SH-SY5Y (cell line): ENCODE measurements at regions not wholly inside any gene's neighbourhood (a gene's known extent, or its start where the extent isn't known, plus 50 kb on each side); places are given as distances from the start of the nearest gene placed in this dataset.

ENCODE experiments used
- GATA2 ChIP-seq: IDR thresholded peaks from 2 replicates; pipeline ENCODE4 v1.6.1; 2011; ENCODE audit warnings: mild to moderate bottlenecking, low read depth, low read length
- GATA3 ChIP-seq: IDR thresholded peaks from 2 replicates; pipeline ENCODE4 v1.6.1; 2011; ENCODE audit warnings: low read depth, mild to moderate bottlenecking, low read length, moderate library complexity

DNA sequence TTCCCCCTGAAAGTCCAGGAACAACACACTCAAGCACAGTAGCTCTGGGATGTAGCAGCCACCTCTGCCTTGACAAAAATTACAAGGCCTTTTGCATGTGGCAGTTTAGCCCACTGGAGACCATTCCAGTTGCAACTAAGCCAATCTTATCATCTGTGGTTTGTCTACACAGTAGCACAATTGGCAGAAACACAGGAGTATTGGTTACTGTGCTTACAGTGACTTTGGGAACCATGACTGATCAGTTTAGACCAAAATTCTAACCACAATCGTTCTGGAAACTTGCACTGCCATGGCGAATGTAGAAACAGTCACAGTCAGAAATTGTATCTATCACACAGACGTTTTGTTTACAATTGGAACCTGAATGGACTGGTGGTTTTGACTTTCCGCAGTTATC, 403.7 kb upstream of the MEIS1 start:
- no peak for TF ChIP-seq GATA3
- no peak for TF ChIP-seq GATA2

GRCh38 chr2:66030553-66030952, 404.4 kb upstream of the MEIS1 start:
- TF ChIP-seq GATA2 (no peak), GATA3 (no peak)

DNA sequence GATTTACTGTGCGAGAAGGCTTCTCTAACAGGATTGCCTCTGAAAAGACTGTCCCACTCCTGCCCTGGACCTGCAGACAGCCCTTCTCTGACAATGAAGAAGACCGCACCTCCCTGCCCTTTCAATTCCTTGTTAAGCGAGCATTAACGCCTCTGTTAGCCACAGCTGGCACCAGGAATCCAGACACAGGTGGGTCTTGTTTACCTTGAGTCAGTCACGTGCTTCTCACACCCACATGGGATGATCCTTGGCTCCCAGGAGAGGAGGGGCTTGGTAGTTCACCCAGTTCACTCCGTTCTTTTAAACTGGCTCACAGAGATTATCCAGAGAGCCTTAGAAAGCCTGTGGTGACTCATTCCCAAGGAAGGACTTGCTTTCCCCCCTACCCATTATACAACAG, 410.5 kb upstream of the MEIS1 start:
- no peak for TF ChIP-seq GATA3
- no peak for TF ChIP-seq GATA2

DNA sequence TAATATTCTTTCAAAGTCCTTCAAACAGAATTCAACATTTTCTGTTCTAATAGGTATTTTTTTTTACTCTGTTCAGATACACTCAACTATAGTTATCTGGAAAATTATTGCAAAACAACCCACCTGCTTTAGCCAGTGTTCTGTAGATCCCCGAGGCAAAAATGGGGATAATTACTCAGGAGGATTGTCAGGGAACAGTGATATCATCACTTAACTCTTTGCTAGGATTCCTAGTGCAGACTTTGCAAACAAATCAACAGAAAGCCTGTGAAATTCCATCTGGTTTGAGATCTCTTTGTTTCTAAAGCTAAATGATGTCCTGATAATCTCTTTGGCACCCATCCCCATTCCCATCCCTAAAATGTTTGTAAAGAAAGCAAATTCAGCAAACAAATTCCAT, 413.6 kb upstream of the MEIS1 start:
- TF ChIP-seq GATA2: peak; percentile 88
- peak; percentile 87 for TF ChIP-seq GATA3

- TF ChIP-seq GATA2 (no peak), GATA3 (no peak)
These were observed 417.2 kb upstream of the MEIS1 start for GRCh38 chr2:66017763-66018162.

DNA sequence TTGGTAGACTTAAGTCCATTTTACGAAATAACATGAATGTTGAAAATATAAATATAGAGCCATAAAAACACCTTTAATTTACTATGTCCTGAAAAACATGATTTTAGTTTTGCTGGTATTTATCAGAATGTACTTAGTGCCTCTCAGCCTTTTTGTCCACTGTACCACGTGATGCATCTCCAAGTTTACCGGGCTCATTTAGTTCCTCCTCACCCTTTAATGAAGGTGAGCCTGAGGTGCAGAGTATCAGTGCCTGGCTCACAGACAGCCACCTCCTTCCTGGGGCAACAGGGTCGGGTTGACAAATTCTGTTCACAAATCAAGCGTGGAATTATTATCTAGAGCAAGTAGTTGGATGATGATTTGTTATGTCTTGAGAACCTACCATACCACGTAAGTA, 420.5 kb upstream of the MEIS1 start:
- TF ChIP-seq GATA3: no peak
- TF ChIP-seq GATA2: no peak

DNA sequence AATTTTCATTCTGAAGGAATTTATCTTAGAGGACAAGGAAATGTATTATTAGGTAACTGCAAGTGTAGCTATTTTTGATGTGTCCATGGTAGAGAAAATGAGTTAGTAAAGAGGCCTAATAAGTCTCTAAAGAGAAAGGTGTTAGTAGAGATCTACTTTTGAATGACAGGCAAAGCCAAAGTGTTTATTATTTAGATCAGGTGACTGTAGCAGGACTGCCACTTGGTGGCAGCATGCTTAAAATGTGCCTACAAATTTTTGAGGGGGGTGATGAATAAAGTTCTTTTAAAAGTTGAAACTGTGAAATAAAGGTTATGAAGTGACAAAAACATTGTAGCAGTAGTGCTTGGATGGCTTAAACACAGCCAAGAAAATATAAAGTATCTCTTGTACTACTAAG, 421.5 kb upstream of the MEIS1 start:
- TF ChIP-seq GATA3 (no peak), GATA2 (no peak)

DNA sequence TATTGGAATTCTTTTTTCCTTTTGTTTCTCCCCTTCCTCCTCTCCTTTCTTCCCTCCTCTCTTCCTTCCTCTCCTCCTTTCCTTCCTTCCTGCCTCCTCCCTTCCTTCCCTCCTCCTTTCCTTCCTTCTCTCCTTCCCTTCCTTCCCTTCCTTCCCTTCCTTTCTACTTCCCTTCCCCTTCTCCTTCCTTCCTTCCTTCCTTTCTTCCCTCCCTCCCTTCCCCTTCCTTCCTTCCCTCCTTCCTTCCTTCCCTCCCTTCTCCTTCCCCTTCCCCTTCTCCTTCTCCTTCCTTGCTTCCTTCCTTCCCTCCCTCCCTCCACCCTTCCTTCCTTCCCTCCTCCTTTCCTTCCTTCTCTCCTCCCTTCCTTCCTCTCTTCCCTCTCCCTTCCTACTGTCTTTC, 431.0 kb upstream of the MEIS1 start:
- TF ChIP-seq GATA3 (no peak), GATA2 (no peak)

DNA sequence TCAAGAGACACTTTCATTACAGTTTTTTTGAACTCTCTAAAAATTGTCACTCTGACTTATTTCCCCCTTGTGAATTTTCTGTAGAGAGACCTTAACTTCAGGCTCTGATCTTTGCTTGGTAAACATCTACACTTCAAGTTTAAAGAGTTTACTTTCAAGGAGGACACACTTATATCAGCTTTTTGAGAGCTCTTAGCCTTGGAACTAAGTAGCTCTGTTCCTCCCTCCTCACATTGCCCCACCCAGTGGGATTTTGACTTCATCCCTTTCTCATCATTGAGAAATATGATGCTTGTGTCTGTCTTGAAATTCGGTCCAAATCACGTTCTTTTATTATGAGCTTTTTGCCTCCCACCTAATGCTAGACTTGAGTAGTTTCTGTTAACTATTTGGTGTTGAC, 433.4 kb upstream of the MEIS1 start:
- TF ChIP-seq GATA2 (no peak), GATA3 (no peak)

- TF ChIP-seq GATA3: no peak
- TF ChIP-seq GATA2: no peak
These were observed 434.0 kb upstream of the MEIS1 start for GRCh38 chr2:66000901-66001300.

- TF ChIP-seq GATA3 (no peak), GATA2 (no peak)
These were observed 435.1 kb upstream of the MEIS1 start for GRCh38 chr2:65999796-66000195.

DNA sequence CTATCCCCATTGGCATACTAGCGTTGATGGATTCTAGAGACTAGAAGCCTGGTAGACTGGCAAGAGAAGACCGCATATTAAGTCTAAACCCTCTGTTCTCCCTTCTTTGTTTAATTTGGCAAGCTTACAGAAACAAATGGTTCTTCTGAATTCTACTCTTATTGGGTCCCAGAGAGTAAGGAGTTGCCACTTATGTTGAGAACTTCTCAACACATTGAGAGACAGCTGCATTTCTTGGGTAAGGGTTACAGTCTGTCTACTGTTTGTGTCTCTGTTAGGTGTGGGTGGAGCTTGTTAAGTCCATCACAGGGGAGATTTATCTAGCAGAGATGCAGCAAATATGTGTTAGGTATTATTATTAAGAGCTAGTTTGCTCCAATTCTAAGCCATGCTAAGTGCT, 435.8 kb upstream of the MEIS1 start:
- no peak for TF ChIP-seq GATA3
- TF ChIP-seq GATA2: no peak

GRCh38 chr2:65997961-65998360, 437.0 kb upstream of the MEIS1 start:
- no peak for TF ChIP-seq GATA2
- no peak for TF ChIP-seq GATA3

GRCh38 chr2:65992198-65992554, 442.7 kb upstream of the MEIS1 start:
- peak; percentile 66 for TF ChIP-seq GATA3
- TF ChIP-seq GATA2: peak; percentile 86

DNA sequence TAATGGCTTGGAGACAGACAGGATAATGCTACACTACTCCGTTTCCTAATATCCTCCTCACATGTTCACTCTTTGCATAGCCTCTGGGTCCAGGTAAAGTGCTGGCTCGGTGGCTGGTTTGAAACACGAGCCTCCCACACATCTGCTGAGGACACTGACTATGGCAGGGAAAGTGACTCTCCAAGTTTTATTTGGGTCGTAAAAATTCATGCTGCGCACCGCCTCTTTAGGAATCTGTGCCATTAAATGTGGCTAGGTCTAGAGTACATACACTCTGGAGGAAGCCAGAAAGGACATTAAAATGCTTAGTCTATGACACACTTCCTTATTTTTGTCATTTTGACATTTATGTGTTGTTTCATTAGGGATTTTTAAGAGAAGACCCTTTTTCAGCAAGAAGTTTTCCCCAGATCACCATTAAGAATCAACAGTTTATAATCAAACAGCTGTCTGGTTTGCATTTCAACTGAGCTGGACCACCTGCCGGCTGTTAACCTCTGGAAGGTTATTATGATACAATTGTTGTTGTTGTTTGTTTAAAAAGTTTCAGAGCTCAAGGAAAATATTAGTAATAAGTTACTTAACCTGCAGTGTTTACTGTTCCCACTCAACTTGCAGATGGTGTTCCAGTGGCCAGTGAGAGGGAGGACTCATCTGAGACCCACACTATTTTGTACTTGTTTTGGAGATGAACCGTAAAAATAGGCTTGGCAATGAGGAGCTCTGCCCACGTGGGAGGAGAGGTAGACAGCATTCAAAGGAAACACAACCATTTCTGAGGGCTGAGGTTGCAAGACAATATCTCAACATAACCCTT, 443.3 kb upstream of the MEIS1 start:
- TF ChIP-seq GATA2 (no peak), GATA3 (no peak)

GRCh38 chr2:65985986-65986385, 448.9 kb upstream of the MEIS1 start:
- TF ChIP-seq GATA2: no peak
- TF ChIP-seq GATA3: no peak

GRCh38 chr2:65980531-65980930, 454.4 kb upstream of the MEIS1 start:
- TF ChIP-seq GATA2 (no peak), GATA3 (no peak)
